Activated CD4-positive, alpha-beta T cell treated with anti-CD3 and anti-CD28 coated beads, Interleukin-2, amount 50 U/mL, for 1 hour (primary cell): ENCODE measurements at regions not wholly inside any gene's neighbourhood (a gene's known extent, or its start where the extent isn't known, plus 50 kb on each side); places are given as distances from the start of the nearest gene placed in this dataset.
"Not testable (repeated sequence)": the region's sequence is repeated elsewhere in the genome, so short reads cannot be mapped to it uniquely, and the experiment has no call there.

ENCODE experiments used
- DNase-seq: peaks from one replicate; pipeline ENCODE4 v3.0.0-alpha.2; 2020

- no peak for DNase-seq
Measured at GRCh38 chr5:38148021-38148625, 110.2 kb upstream of the EGFLAM start.

GRCh38 chr5:38143384-38143783, 115.0 kb upstream of the EGFLAM start:
- DNase-seq, result no peak

GRCh38 chr5:38141665-38142064, 116.7 kb upstream of the EGFLAM start:
- DNase-seq, result no peak

DNA sequence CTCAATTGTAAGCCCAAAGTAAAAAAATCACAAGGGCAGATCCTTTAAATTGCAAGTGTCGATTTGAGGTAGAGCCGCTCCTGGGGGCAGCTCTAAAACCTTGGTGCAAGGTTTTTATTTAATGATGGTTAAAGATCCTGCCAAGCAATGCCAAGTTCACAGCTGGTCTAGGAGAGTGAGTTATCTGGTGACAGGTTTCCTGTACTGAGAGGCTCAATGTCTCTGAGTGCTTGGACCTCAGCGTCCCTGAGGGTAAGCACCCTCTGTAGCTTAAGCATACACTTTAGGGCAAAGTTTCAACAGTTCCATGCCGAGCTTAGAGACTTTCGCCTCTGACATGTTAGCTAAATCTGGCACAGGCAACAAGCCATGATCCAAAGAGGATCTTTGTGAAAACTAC, 119.8 kb upstream of the EGFLAM start:
- DNase-seq, result no peak

GRCh38 chr5:38135486-38136039, 122.8 kb upstream of the EGFLAM start:
- DNase-seq, result no peak

DNA sequence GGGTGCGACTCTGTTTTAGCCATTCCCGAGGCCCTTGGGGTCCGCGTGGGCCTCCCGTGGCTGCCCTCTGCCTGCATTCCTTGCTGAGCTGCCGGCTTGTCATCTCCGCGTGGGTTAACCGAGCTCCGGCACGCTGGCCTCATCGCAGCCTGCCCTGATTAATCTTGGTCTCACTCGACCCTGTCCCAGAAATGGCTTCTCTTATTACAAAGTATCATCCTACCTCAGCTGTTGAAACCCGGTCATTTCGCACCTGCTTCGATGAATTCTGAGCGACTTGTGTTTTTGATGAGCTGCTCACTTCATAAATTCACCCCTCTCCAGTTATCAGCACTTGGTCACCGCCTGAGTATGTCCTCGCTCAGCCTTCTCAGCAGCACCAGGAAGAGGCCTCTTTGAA, 123.5 kb upstream of the EGFLAM start:
- DNase-seq, result no peak

DNA sequence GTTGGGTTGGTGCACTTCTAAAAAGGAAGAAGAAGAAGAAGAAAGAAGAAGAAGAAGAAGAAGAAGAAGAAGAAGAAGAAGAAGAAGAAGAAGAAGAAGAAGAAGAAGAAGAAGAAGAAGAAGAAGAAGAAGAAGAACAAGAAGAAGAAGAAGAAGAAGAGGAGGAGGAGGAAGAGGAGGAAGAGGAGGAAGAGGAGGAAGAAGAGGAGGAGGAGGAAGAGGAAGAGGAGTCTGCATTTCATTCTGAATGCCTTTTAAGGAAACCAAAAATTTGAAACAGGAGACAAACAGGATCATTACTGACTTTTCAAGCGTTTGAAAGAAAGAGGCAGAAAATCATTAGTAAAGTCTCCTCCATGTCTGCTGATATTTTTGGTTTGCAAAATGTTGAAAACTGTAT, 124.1 kb upstream of the EGFLAM start:
- DNase-seq, result not testable (repeated sequence)

GRCh38 chr5:38131686-38132085, 126.7 kb upstream of the EGFLAM start:
- DNase-seq, result no peak

DNA sequence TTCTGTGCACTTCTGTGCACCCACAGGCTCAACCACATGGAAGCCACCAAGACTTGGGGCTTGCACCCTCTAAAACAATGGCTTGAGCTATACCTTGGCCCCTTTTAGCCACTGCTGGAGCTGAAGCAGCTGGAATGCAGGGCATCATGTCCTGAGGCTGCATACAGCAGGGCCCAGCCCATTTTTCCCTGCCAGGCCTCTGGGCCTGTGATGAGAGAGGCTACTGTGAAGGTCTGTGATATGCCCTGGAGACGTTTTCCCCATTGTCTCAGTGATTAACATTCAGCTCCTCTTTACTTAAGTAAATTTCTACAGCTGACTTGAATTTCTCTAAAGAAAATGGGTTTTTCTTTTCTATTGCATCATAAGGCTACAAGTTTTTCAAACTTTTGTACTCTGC, 134.0 kb upstream of the EGFLAM start:
- DNase-seq, result no peak

- no peak for DNase-seq
Measured at GRCh38 chr5:38121420-38121819, 136.9 kb upstream of the EGFLAM start.

DNA sequence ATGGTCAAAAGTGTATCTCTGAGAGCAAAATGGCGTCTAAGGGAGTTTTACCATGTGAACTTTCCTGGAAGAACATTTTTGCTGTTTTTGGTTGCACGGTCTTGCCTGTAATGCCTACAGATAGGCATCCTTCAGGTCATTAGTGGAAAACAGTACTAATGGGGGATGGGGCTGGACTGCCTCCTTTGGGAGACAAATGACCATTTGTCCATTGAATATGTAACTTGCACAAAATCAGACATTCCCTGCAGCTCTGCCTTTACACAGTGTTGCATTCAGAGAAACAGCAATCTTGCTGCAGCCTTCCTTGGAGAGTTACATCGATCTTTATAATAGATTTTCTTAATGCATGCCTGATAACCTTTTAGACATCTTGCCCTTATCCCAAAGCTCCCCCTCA, 138.5 kb upstream of the EGFLAM start:
- DNase-seq, result no peak

GRCh38 chr5:38117784-38118479, 140.4 kb upstream of the EGFLAM start:
- DNase-seq, result no peak

GRCh38 chr5:38115318-38115827, 143.0 kb upstream of the EGFLAM start:
- DNase-seq, result no peak

GRCh38 chr5:38113880-38114279, 144.5 kb upstream of the EGFLAM start:
- DNase-seq, result no peak

- no peak for DNase-seq
Measured at GRCh38 chr5:38113456-38113855, 144.9 kb upstream of the EGFLAM start.

DNA sequence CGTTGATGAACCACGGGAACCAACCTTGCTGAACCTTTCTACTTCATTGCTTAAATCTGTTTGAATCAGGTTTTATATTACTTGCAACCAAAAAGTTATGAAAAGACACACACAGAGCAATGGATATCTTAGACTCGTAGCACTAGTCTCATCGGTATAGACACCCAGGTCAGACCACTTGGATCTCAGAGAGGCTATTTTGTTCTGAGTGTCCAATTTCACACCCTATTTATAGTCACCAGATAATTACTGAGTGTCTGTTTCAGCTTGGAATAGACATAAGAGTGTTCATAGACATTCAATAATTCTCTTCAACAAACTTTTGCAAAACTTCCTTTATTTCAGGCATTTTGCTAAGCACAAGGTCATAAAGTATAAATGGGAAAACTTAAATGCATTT, 145.4 kb upstream of the EGFLAM start:
- no peak for DNase-seq

- DNase-seq, result no peak
Measured at GRCh38 chr5:38110130-38110529, 148.2 kb upstream of the EGFLAM start.

DNA sequence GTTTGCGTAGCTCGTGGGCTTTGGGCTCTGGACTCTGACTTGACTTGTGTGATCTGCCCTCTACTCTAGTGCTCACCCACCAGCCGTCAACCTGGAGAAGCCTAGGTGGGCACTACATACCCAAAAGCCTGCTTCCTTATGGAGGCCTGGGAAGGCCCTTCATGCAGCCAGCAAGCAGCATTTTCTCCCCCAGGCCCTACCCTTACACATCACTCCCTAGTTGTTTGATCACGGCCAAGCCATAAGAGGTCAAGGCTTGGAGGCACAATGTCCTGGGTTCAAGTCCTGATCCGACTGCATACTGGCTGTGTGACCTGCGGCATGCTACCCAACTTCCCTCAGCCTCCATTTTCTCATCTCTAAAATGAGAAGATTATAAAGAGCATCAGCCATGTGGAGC, 151.3 kb upstream of the EGFLAM start:
- DNase-seq, result no peak

- no peak for DNase-seq
Measured at GRCh38 chr5:38105801-38106200, 152.6 kb upstream of the EGFLAM start.

DNA sequence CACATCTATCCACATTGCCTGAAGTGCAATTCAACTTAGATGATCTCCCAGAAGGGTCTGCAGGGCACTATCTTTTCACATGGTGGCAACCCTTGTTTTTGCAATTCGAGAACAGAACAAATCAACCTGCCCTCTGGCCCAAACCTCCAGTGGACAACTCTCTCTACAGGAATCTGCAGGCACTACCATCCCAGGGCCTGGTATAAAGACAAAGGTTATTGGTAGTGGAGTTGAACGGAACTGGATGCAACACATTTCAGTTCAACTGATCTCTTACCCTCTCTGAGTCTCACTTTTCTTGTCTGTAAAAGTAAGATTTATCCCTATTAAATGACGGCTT, 153.2 kb upstream of the EGFLAM start:
- DNase-seq, result no peak

DNA sequence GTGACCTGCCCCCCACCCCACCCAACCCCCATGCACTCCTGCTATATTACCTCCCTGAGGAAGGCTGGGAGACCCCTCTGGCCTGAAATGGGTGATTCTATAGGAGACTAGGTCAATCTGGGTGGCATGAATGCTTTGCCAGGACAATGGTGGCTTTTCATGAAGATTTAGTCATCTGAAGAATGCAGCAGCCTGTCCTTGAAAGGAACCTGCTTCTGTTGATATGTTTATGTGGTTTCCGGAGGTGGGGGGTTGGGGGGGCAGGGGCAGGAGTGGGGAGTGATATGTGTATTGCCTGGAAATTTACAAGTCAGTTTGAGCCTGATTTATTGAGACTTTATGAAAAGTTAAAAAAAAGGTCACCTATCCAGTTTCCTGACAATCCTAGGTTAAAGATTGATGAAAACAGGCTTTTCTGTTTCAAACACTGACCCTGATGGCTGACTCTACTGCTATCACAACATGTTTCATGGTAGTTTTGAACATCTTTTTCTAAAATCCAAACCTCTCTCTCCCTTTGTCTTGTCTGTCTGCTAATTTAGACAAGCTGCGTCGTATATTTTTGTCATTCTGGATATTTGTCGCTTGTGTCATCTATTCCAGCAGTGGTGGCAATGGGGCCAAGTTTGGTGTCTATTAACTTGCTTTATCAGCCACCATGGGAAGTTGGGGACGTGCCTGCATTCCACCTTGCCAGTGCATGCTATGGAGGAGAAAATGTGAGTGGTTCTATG, 153.7 kb upstream of the EGFLAM start:
- DNase-seq, result no peak

DNA sequence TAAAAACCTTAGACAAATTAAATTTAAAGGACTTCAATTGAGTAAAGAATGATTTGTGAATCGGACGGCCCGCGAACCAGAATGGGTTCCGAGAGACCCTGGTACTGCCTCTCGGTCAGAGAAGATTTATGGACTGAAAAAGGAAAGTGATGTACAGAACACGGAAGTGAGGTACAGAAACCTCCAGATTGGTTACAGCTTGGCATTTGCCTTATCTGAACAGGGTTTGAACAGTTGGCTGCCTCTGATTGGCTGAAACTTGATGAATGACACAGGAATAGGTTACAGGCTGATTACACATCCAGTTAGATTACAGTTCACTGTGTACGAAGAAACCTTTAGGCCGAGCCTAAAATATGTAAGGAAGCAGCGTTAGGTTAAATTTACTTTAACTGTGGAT, 156.5 kb upstream of the EGFLAM start:
- no peak for DNase-seq

DNA sequence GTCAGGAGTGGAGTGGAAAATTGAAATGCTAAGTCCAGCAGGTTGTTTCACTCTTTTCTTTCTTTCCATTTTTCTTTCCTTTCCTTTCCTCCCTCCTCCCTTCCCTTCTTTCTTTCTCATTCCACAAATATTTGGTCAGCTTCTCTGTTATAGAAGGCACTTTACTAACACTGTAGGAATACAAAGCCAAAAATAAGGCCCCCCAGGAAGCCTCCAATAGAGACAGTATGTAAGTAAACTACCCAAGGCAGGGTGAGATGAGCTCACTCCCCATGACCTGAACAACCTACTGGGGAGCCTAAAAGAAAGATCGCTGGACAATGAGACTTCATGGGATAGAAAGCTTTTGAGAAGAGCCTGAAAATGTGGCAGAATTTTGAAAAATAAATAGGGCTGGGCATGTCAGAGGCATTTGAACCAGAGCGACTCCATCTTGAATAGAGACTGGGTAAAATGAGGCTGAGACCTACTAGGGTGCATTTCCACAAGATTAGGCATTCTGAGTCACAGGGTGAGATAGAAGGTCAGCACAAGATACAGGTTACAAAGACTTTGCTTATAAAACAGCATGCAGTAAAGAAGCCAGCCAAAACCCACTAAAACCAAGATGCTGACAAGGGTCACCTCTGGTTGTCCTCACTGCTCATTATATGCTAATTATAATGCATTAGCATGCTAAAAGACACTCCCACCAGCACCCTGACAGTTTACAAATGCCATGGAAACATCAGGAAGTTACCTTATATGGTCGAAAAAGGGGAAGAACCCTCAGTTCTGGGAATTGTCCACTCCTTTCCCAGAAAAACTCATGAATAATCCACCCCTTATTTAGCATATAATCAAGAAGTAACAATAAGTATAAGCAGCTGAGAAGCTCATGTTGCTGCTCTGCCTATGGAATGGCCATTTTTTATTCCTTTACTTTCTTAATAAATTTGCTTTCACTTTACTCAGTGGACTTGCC, 158.9 kb upstream of the EGFLAM start:
- DNase-seq, result no peak
